ENCODE measurements at regions not wholly inside any gene's neighbourhood (a gene's known extent, or its start where the extent isn't known, plus 50 kb on each side); places are given as distances from the start of the nearest gene placed in this dataset.
"Not testable (repeated sequence)": the region's sequence is repeated elsewhere in the genome, so short reads cannot be mapped to it uniquely, and the experiment has no call there.

DNA sequence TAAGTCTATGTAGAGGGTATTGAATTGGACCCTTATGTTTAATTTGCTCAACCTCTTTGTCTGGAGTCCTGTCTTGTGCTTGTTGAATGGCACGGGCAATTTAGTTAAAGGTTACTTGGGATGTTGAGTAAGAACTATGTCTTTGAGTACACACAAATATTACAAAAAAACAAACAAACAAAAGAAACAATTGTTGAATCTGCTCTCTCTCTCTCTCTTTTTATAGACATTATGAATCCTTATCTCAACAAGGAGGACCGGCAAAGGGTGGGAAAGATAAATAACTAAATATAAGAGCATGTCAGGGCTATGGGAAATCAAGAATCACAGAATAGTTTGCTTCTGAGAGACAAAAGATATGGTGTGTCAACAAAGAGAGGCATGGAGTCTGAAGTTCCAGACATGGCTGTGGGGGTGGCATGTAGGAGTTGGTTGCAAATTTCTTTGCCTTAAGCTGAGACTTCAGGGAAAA lies 608.6 kb downstream of the UTRN start:
- DNase-seq (ENCODE audit: low read depth), result no peak

GRCh38 chr6:144894240-144894639 lies 609.1 kb downstream of the UTRN start:
- DNase-seq (ENCODE audit: low read depth), result no peak

GRCh38 chr6:144895313-144896278 lies 610.5 kb downstream of the UTRN start:
- DNase-seq (ENCODE audit: low read depth), result no peak

- peak; percentile 47 for DNase-seq (ENCODE audit: low read depth)
Observed at GRCh38 chr6:144896289-144896688, 611.2 kb downstream of the UTRN start.

DNA sequence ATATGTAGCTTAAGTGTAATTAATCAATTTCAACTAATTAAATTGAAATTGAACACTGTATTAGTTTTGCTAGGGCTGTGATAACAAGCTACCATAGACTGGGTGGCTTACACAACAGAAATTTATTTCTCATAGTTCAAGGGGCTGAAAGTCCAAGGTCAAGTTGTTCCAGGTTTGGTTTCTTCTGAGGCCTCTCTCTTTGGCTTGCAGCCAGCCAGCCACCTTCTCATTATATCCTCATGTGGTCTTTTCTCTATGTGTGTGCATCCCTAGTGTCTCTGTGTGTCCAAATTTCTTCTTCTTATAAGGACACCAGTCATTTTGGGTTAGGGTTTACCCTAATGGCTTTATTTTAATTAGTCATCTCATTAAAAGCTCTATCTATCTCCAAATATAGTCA lies 611.7 kb downstream of the UTRN start:
- DNase-seq (ENCODE audit: low read depth), result no peak

GRCh38 chr6:144897441-144897921 lies 612.3 kb downstream of the UTRN start:
- peak; percentile 96 for DNase-seq (ENCODE audit: low read depth)

- DNase-seq (ENCODE audit: low read depth), result no peak
Observed at GRCh38 chr6:144898052-144898689, 613.0 kb downstream of the UTRN start.

DNA sequence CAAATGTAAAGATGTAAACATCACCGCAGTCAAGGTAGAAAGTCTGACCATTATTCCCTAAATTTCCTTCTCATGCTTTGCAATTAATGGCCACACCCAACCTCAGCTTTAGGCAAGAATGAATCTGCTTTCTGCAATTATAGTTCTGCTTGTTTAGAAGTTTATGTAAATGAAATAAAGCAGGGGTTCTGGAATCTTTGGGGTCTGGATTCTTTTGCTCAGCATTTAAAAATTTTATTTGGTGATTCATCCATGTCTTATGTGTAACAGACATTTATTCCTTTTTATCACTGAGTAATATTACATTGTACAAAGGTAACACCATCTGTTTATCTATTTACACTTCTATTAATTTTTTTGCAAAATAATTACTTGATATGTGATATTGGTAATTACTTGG lies 613.6 kb downstream of the UTRN start:
- peak; percentile 60 for DNase-seq (ENCODE audit: low read depth)

DNA sequence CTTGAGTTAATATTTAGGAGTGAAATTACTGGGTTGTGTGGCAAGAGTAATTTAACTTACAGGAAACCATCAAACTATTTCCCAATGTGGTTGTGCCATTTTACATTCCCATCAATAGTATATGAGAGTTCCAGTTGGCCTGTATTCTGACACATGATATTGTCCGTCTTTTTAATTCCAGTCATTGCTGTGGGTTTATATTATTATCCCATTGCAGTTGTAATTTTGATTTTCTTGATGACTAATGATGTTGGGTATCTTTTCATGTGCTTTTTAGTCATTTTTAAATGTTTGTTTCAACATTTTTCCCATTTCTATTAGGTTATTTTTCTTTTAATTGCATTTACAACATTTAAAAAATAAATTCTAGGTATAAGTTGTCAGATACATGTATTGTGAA lies 614.0 kb downstream of the UTRN start:
- peak; percentile 97 for DNase-seq (ENCODE audit: low read depth)

- no peak for DNase-seq (ENCODE audit: low read depth)
Observed at GRCh38 chr6:144901412-144901811, 616.3 kb downstream of the UTRN start.

DNA sequence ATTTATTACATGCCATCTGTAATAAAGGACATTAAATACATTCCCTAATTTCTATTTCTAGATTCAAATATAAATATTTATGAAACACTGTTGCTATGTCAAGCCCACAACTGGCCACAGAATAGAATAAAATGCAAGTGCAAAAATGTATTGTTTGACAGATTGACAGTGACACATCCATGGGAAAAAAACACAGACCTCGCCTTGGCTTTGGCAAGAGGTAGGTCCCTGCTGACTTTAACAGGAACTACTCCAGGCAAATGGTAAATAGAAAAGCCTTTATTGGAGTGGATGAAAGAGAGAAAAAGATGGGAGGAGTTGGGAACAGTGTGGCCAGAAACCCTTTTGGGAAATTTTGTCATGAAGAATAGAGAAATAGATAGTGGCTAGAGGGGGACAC lies 622.9 kb downstream of the UTRN start:
- DNase-seq (ENCODE audit: low read depth), result peak; percentile 67

- DNase-seq (ENCODE audit: low read depth), result no peak
Observed at GRCh38 chr6:144909753-144910285, 624.7 kb downstream of the UTRN start.

GRCh38 chr6:144911322-144911721 lies 626.2 kb downstream of the UTRN start:
- no peak for DNase-seq (ENCODE audit: low read depth)

DNA sequence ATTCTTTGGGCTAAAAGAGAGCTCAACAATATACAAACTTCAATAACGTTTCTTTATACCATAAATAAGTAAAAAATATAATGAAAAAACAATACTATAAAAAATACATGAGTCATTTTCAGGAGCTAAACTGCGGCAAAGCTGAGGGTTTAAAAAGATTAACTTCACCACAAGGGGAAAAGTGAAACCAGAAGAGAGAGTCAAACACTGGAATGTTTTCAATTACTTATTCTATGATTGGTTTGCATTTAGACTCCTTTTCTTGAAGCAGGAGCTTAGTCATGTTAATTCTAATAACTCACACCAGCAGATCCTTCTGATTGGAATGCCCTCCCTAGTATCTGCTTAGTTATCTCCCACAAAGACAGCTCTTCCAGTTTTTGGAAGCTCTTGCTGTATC lies 627.3 kb downstream of the UTRN start:
- DNase-seq (ENCODE audit: low read depth), result peak; percentile 79

- no peak for DNase-seq (ENCODE audit: low read depth)
Observed at GRCh38 chr6:144918073-144918472, 632.9 kb downstream of the UTRN start.

GRCh38 chr6:144919560-144919959 lies 634.4 kb downstream of the UTRN start:
- no peak for DNase-seq (ENCODE audit: low read depth)

GRCh38 chr6:144920391-144920961 lies 635.3 kb downstream of the UTRN start:
- no peak for DNase-seq (ENCODE audit: low read depth)

- DNase-seq (ENCODE audit: low read depth), result no peak
Observed at GRCh38 chr6:144921206-144921975, 636.3 kb downstream of the UTRN start.

GRCh38 chr6:144922120-144922722 lies 637.1 kb downstream of the UTRN start:
- DNase-seq (ENCODE audit: low read depth), result peak; percentile 92

- not testable (repeated sequence) for DNase-seq (ENCODE audit: low read depth)
Observed at GRCh38 chr6:144922771-144923490, 637.8 kb downstream of the UTRN start.

DNA sequence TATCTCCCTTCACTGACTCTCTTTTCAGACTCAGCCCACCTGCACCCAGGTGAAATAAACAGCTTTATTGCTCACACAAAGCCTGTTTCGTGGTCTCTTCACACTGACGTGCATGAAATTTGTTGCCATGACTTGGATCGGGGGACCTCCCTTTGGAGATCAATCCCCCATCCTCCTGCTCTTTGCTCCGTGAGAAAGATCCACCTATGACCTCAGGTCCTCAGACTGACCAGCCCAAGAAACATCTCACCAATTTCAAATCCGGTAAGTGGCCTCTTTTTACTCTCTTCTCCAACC lies 638.3 kb downstream of the UTRN start:
- DNase-seq (ENCODE audit: low read depth), result not testable (repeated sequence)

Measured in fibroblast of gingiva (primary cell).